ENCODE measurements at regions not wholly inside any gene's neighbourhood (a gene's known extent, or its start where the extent isn't known, plus 50 kb on each side); places are given as distances from the start of the nearest gene placed in this dataset.
A peak's percentile ranks its signal among the peaks of the same experiment; 100 is the strongest.

- H3K4me1 Mint-ChIP-seq (ENCODE audit: low read depth): peaks cover 15% of the 10 kb centered on the region
- ATAC-seq: no peak
- POLR2A ChIA-PET: no interaction called here
Observed at GRCh38 chr10:47141349-47141748, 158.6 kb upstream of the GDF10 start.

GRCh38 chr10:47143072-47143471 lies 156.9 kb upstream of the GDF10 start:
- DNase-seq (no peak), ATAC-seq (no peak)
- Mint-ChIP-seq H3K27me3 (no peaks in the 10 kb centered on the region), H3K4me1 (ENCODE audit: low read depth) (peaks cover 15% of the 10 kb centered on the region), H3K36me3 (ENCODE audit: low read depth) (no peaks in the 10 kb centered on the region), H3K27ac (no peak overlapping the region), H3K9me3 (no peaks in the 10 kb centered on the region), H3K4me3 (no peak overlapping the region)
- no peak for TF ChIP-seq CTCF (IDR thresholded peaks at IDR 0.05)
- ChIA-PET CTCF (interaction anchor here (1.7 kb wide), 1 partner anchor 10 kb away, joined by 6 read pairs; no protein-coding TSS in a partner anchor), POLR2A (no interaction called here)
- intact Hi-C loops (cut with micrococcal nuclease): no loop called here

More at GRCh38 chr10:47141349-47141748, 158.6 kb upstream of the GDF10 start:
- CTCF ChIA-PET: no interaction called here
- Mint-ChIP-seq H3K36me3 (ENCODE audit: low read depth) (no peaks in the 10 kb centered on the region), H3K27ac (no peak overlapping the region), H3K27me3 (no peaks in the 10 kb centered on the region), H3K4me3 (no peak overlapping the region), H3K9me3 (no peaks in the 10 kb centered on the region)
- no peak for DNase-seq
- no peak for TF ChIP-seq CTCF (IDR thresholded peaks at IDR 0.05)
- intact Hi-C loops (cut with micrococcal nuclease): no loop called here

- no peak overlapping the region for H3K27ac Mint-ChIP-seq
- ChIA-PET POLR2A (no interaction called here), CTCF (interaction anchor here (1.2 to 1.7 kb wide), 2 partner anchors 10 to 96 kb away, joined by 5 to 6 read pairs; no protein-coding TSS in a partner anchor)
- H3K4me3 Mint-ChIP-seq: no peak overlapping the region
- no peak for DNase-seq
- no peaks in the 10 kb centered on the region for H3K9me3 Mint-ChIP-seq
- intact Hi-C loops (cut with micrococcal nuclease): no loop called here
- H3K4me1 Mint-ChIP-seq (ENCODE audit: low read depth): peaks cover 15% of the 10 kb centered on the region
- no peaks in the 10 kb centered on the region for H3K27me3 Mint-ChIP-seq
- no peaks in the 10 kb centered on the region for H3K36me3 Mint-ChIP-seq (ENCODE audit: low read depth)
- TF ChIP-seq CTCF (IDR thresholded peaks at IDR 0.05): no peak
- no peak for ATAC-seq
Observed at GRCh38 chr10:47143473-47143872, 156.5 kb upstream of the GDF10 start.

- TF ChIP-seq CTCF (IDR thresholded peaks at IDR 0.05): no peak
- H3K4me1 Mint-ChIP-seq (ENCODE audit: low read depth): peaks cover 15% of the 10 kb centered on the region
- POLR2A ChIA-PET: no interaction called here
- no peaks in the 10 kb centered on the region for H3K27me3 Mint-ChIP-seq
- intact Hi-C loops (cut with micrococcal nuclease): no loop called here
- ATAC-seq: no peak
- DNase-seq: no peak
- CTCF ChIA-PET: interaction anchor here (1.2 to 1.7 kb wide), 3 partner anchors 9 to 97 kb away, joined by 5 to 6 read pairs (median 5); no protein-coding TSS in a partner anchor
- peak overlapping the region; percentile 60 for H3K27ac Mint-ChIP-seq
- no peaks in the 10 kb centered on the region for H3K36me3 Mint-ChIP-seq (ENCODE audit: low read depth)
- no peak overlapping the region for H3K4me3 Mint-ChIP-seq
- no peaks in the 10 kb centered on the region for H3K9me3 Mint-ChIP-seq
Observed at GRCh38 chr10:47144525-47144924, 155.5 kb upstream of the GDF10 start.

- intact Hi-C loops (cut with micrococcal nuclease): no loop called here
- peaks cover 15% of the 10 kb centered on the region for H3K4me1 Mint-ChIP-seq (ENCODE audit: low read depth)
- no peaks in the 10 kb centered on the region for H3K36me3 Mint-ChIP-seq (ENCODE audit: low read depth)
- ChIA-PET POLR2A (interaction anchor here (0.6 kb wide), 1 partner anchor 67 kb away, joined by 4 read pairs; no protein-coding TSS in a partner anchor), CTCF (interaction anchor here (1.0 to 1.3 kb wide), 2 partner anchors 97 to 99 kb away, joined by 3 to 5 read pairs; no protein-coding TSS in a partner anchor)
- TF ChIP-seq CTCF (IDR thresholded peaks at IDR 0.05): no peak
- no peaks in the 10 kb centered on the region for H3K27me3 Mint-ChIP-seq
- peak; percentile 75 for DNase-seq
- ATAC-seq: peak; percentile 98
- H3K9me3 Mint-ChIP-seq: no peaks in the 10 kb centered on the region
- no peak overlapping the region for H3K4me3 Mint-ChIP-seq
- H3K27ac Mint-ChIP-seq: peak overlapping the region; percentile 66
Observed at GRCh38 chr10:47145290-47145934, 154.6 kb upstream of the GDF10 start.

All from activated CD8-positive, alpha-beta T cell treated with anti-CD3 and anti-CD28 coated beads for 36 hours (primary cell).